ENCODE measurements at regions not wholly inside any gene's neighbourhood (a gene's known extent, or its start where the extent isn't known, plus 50 kb on each side); places are given as distances from the start of the nearest gene placed in this dataset.
"Not testable (repeated sequence)": the region's sequence is repeated elsewhere in the genome, so short reads cannot be mapped to it uniquely, and the experiment has no call there.

- Histone ChIP-seq H3K9me3 (ENCODE audit: low read length) (no peaks in the 10 kb centered on the region), H3K4me2 (ENCODE audit: low read length) (no peak overlapping the region), H3K9me2 (ENCODE audit: insufficient read depth, low read length) (no peaks in the 10 kb centered on the region), H3K27me3 (ENCODE audit: insufficient read depth, low read depth, low read length) (no peaks in the 10 kb centered on the region), H3K4me3 (ENCODE audit: low read length) (no peak overlapping the region), H3F3A (ENCODE audit: insufficient read depth, low read length, poor library complexity, severe bottlenecking) (no peaks in the 10 kb centered on the region), H3K36me3 (ENCODE audit: insufficient read depth, low read length) (no peaks in the 10 kb centered on the region), H3K9ac (ENCODE audit: low read length) (no peak overlapping the region), H3K79me2 (replicated peaks; ENCODE audit: insufficient read depth, low read length) (no peaks in the 10 kb centered on the region), H4K20me1 (ENCODE audit: insufficient read depth) (no peaks in the 10 kb centered on the region), H2AFZ (ENCODE audit: low read depth, low read length) (no peak overlapping the region), H3K27ac (ENCODE audit: low read length) (no peak overlapping the region)
- TF ChIP-seq EZH2 (IDR thresholded peaks at IDR 0.05; ENCODE audit: borderline replicate concordance, insufficient read depth, low read length, poor library complexity, severe bottlenecking) = no peak
- TF ChIP-seq POLR2AphosphoS5 (IDR thresholded peaks at IDR 0.05) = peak; percentile 34
These were observed 482.8 kb downstream of the MED13L start for GRCh38 chr12:115794659-115795081.

DNA sequence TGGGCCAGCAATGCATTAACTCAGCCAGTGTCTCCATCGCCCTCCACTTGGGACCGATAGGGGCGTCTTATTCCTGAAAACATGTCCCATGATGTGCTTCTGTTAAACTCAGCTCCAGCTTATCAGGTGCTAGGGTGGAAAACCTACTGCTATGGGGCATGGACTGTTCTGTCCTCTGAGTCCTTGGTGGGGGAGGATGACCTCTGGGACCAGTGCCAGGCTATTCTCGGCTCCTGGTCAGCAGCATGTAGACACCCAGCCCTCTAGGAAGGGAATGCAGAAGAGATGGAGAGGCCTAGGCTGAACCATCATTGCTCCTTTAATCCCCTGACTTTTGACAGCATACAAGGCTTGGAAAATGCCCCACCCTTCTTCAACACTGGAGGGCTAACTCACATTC, 486.2 kb downstream of the MED13L start:
- no peak overlapping the region for H3K27ac ChIP-seq (ENCODE audit: low read length)
- TF ChIP-seq EP300 (conservative IDR thresholded peaks at IDR 0.05; ENCODE audit: poor library complexity, severe bottlenecking) (no peak), EZH2 (IDR thresholded peaks at IDR 0.05; ENCODE audit: borderline replicate concordance, insufficient read depth, low read length, poor library complexity, severe bottlenecking) (no peak)
- TF ChIP-seq, protein P1, sequence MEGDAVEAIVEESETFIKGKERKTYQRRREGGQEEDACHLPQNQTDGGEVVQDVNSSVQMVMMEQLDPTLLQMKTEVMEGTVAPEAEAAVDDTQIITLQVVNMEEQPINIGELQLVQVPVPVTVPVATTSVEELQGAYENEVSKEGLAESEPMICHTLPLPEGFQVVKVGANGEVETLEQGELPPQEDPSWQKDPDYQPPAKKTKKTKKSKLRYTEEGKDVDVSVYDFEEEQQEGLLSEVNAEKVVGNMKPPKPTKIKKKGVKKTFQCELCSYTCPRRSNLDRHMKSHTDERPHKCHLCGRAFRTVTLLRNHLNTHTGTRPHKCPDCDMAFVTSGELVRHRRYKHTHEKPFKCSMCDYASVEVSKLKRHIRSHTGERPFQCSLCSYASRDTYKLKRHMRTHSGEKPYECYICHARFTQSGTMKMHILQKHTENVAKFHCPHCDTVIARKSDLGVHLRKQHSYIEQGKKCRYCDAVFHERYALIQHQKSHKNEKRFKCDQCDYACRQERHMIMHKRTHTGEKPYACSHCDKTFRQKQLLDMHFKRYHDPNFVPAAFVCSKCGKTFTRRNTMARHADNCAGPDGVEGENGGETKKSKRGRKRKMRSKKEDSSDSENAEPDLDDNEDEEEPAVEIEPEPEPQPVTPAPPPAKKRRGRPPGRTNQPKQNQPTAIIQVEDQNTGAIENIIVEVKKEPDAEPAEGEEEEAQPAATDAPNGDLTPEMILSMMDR (IDR thresholded peaks at IDR 0.05; ENCODE audit: poor library complexity, severe bottlenecking) = no peak
- H3K9me2 ChIP-seq (ENCODE audit: insufficient read depth, low read length) = no peaks in the 10 kb centered on the region
- H3K9ac ChIP-seq (ENCODE audit: low read length) = no peak overlapping the region
- H3K27me3 ChIP-seq (ENCODE audit: insufficient read depth, low read depth, low read length) = no peaks in the 10 kb centered on the region
- H3K4me2 ChIP-seq (ENCODE audit: low read length) = no peak overlapping the region
- no peaks in the 10 kb centered on the region for H3K9me3 ChIP-seq (ENCODE audit: low read length)
- no peak overlapping the region for H2AFZ ChIP-seq (ENCODE audit: low read depth, low read length)
- H3K36me3 ChIP-seq (ENCODE audit: insufficient read depth, low read length) = no peaks in the 10 kb centered on the region
- H3K79me2 ChIP-seq (replicated peaks; ENCODE audit: insufficient read depth, low read length) = no peaks in the 10 kb centered on the region
- H3F3A ChIP-seq (ENCODE audit: insufficient read depth, low read length, poor library complexity, severe bottlenecking) = no peaks in the 10 kb centered on the region
- no peak overlapping the region for H3K4me3 ChIP-seq (ENCODE audit: low read length)
- no peaks in the 10 kb centered on the region for H4K20me1 ChIP-seq (ENCODE audit: insufficient read depth)

GRCh38 chr12:115790526-115790925, 487.0 kb downstream of the MED13L start:
- Histone ChIP-seq H2AFZ (ENCODE audit: low read depth, low read length) (no peak overlapping the region), H3K79me2 (replicated peaks; ENCODE audit: insufficient read depth, low read length) (no peaks in the 10 kb centered on the region), H3K4me2 (ENCODE audit: low read length) (no peak overlapping the region), H3K9ac (ENCODE audit: low read length) (no peak overlapping the region), H3K27ac (ENCODE audit: low read length) (no peak overlapping the region), H3K4me3 (ENCODE audit: low read length) (no peak overlapping the region), H3F3A (ENCODE audit: insufficient read depth, low read length, poor library complexity, severe bottlenecking) (no peaks in the 10 kb centered on the region), H3K9me3 (ENCODE audit: low read length) (no peaks in the 10 kb centered on the region), H3K9me2 (ENCODE audit: insufficient read depth, low read length) (no peaks in the 10 kb centered on the region), H3K36me3 (ENCODE audit: insufficient read depth, low read length) (no peaks in the 10 kb centered on the region), H4K20me1 (ENCODE audit: insufficient read depth) (no peaks in the 10 kb centered on the region), H3K27me3 (ENCODE audit: insufficient read depth, low read depth, low read length) (no peaks in the 10 kb centered on the region)
- TF ChIP-seq EZH2 (IDR thresholded peaks at IDR 0.05; ENCODE audit: borderline replicate concordance, insufficient read depth, low read length, poor library complexity, severe bottlenecking) (no peak), MXI1 (conservative IDR thresholded peaks at IDR 0.05; ENCODE audit: poor library complexity, severe bottlenecking) (no peak), SMC3 (conservative IDR thresholded peaks at IDR 0.05; ENCODE audit: poor library complexity) (no peak), RAD21 (conservative IDR thresholded peaks at IDR 0.05) (no peak), POLR2AphosphoS5 (IDR thresholded peaks at IDR 0.05) (no peak), EP300 (conservative IDR thresholded peaks at IDR 0.05; ENCODE audit: poor library complexity, severe bottlenecking) (no peak), TAF1 (IDR thresholded peaks at IDR 0.05; ENCODE audit: low read depth) (no peak)
- TF ChIP-seq, protein P2, sequence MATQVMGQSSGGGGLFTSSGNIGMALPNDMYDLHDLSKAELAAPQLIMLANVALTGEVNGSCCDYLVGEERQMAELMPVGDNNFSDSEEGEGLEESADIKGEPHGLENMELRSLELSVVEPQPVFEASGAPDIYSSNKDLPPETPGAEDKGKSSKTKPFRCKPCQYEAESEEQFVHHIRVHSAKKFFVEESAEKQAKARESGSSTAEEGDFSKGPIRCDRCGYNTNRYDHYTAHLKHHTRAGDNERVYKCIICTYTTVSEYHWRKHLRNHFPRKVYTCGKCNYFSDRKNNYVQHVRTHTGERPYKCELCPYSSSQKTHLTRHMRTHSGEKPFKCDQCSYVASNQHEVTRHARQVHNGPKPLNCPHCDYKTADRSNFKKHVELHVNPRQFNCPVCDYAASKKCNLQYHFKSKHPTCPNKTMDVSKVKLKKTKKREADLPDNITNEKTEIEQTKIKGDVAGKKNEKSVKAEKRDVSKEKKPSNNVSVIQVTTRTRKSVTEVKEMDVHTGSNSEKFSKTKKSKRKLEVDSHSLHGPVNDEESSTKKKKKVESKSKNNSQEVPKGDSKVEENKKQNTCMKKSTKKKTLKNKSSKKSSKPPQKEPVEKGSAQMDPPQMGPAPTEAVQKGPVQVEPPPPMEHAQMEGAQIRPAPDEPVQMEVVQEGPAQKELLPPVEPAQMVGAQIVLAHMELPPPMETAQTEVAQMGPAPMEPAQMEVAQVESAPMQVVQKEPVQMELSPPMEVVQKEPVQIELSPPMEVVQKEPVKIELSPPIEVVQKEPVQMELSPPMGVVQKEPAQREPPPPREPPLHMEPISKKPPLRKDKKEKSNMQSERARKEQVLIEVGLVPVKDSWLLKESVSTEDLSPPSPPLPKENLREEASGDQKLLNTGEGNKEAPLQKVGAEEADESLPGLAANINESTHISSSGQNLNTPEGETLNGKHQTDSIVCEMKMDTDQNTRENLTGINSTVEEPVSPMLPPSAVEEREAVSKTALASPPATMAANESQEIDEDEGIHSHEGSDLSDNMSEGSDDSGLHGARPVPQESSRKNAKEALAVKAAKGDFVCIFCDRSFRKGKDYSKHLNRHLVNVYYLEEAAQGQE (IDR thresholded peaks at IDR 0.05; ENCODE audit: borderline replicate concordance) = no peak
- TF ChIP-seq, protein P1 (IDR thresholded peaks at IDR 0.05; ENCODE audit: poor library complexity, severe bottlenecking) = no peak

DNA sequence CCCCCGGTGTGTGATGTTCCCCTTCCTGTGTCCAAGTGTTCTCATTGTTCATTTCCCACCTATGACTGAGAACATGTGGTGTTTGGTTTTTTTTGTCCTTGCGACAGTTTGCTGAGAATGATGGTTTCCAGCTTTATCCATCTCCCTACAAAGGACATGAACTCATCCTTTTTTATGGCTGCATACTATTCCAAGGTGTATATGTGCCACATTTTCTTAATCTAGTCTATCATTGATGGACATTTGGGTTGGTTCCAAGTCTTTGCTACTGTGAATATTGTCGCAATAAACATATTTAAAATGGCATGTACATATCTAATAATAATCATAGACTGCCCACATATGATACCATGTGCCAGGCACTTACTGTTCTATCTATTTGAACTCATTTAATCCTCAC, 491.0 kb downstream of the MED13L start:
- not testable (repeated sequence) for H3K9me2 ChIP-seq (ENCODE audit: insufficient read depth, low read length); H2AFZ ChIP-seq (ENCODE audit: low read depth, low read length); H3K4me3 ChIP-seq (ENCODE audit: low read length); H3K27ac ChIP-seq (ENCODE audit: low read length); H3F3A ChIP-seq (ENCODE audit: insufficient read depth, low read length, poor library complexity, severe bottlenecking); H3K79me2 ChIP-seq (replicated peaks; ENCODE audit: insufficient read depth, low read length); H4K20me1 ChIP-seq (ENCODE audit: insufficient read depth); H3K9ac ChIP-seq (ENCODE audit: low read length); H3K36me3 ChIP-seq (ENCODE audit: insufficient read depth, low read length); H3K4me2 ChIP-seq (ENCODE audit: low read length); H3K27me3 ChIP-seq (ENCODE audit: insufficient read depth, low read depth, low read length); H3K9me3 ChIP-seq (ENCODE audit: low read length)
